NB4 (cell line): ENCODE measurements at regions not wholly inside any gene's neighbourhood (a gene's known extent, or its start where the extent isn't known, plus 50 kb on each side); places are given as distances from the start of the nearest gene placed in this dataset.

Source experiments
- CTCF ChIP-seq: IDR thresholded peaks from one replicate; pipeline ENCODE4 v1.5.1; 2012; ENCODE audit warnings: low read depth, low read length
- MAX ChIP-seq: IDR thresholded peaks from 2 replicates; pipeline ENCODE4 v1.6.1; 2011; ENCODE audit warnings: low read depth, low read length
- POLR2A ChIP-seq: IDR thresholded peaks from 2 replicates; pipeline ENCODE4 v1.6.1; 2011; ENCODE audit warnings: mild to moderate bottlenecking; ENCODE audit not compliant: insufficient read length; ENCODE audit errors: extremely low read depth

GRCh38 chr12:105942281-105942680 is 196.5 kb downstream of the NUAK1 start:
- no peak for TF ChIP-seq CTCF
- TF ChIP-seq POLR2A: no peak
- no peak for TF ChIP-seq MAX
